ENCODE measurements at regions not wholly inside any gene's neighbourhood (a gene's known extent, or its start where the extent isn't known, plus 50 kb on each side); places are given as distances from the start of the nearest gene placed in this dataset.

DNA sequence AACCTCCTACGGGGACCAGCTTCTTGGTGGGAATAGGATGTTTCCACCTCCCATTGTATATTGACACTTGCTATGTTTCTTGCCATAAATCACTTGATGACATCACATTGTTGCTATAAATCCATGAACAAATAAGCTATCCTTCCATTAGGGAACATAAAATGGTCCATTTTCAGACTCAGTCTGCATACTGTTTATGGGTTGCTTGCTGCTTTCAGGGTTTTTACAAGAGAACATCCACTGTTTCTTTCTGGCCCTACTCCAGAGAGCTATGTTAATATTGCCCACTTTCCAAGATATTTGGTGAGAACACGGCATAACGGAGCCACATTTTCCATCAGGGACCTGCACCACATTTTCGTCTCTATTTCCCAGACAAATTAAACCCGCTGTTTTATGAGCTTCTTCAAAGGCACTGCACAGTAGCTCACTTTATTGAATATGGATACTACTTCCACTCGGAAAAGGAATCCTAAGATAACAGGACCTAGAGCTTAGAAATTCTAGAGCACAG, 800.2 kb downstream of the KCNJ2 start:
- Histone ChIP-seq H3K9me3 (no peaks in the 10 kb centered on the region), H3K4me3 (no peak overlapping the region), H3K36me3 (no peaks in the 10 kb centered on the region), H3K27ac (no peak overlapping the region), H3K4me1 (no peaks in the 10 kb centered on the region), H3K27me3 (no peaks in the 10 kb centered on the region)
- TF ChIP-seq, protein P1, sequence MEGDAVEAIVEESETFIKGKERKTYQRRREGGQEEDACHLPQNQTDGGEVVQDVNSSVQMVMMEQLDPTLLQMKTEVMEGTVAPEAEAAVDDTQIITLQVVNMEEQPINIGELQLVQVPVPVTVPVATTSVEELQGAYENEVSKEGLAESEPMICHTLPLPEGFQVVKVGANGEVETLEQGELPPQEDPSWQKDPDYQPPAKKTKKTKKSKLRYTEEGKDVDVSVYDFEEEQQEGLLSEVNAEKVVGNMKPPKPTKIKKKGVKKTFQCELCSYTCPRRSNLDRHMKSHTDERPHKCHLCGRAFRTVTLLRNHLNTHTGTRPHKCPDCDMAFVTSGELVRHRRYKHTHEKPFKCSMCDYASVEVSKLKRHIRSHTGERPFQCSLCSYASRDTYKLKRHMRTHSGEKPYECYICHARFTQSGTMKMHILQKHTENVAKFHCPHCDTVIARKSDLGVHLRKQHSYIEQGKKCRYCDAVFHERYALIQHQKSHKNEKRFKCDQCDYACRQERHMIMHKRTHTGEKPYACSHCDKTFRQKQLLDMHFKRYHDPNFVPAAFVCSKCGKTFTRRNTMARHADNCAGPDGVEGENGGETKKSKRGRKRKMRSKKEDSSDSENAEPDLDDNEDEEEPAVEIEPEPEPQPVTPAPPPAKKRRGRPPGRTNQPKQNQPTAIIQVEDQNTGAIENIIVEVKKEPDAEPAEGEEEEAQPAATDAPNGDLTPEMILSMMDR (IDR thresholded peaks at IDR 0.05): no peak
- no peak for TF ChIP-seq POLR2A (IDR thresholded peaks at IDR 0.05)
- DNase-seq: no peak

DNA sequence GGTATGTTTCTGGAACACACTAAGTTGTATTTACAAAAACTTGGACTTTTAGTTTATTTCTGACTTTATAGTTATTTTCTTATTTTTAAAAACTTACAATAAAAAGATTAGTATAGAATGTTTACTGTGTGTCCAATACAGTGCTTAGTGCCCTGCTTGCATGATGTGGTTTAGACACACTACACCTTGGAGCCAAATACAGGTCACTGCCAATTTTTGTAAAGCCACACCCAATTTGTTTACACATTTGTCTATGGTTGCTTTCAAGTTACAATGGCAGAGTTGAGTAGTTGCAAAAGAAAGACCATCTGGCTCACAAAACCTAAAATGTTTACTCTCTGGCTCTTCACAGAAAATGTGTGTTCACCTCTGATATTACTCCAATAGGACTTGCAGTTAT, 807.1 kb downstream of the KCNJ2 start:
- Histone ChIP-seq H3K27me3 (no peaks in the 10 kb centered on the region), H3K4me3 (no peak overlapping the region), H3K36me3 (no peaks in the 10 kb centered on the region), H3K27ac (no peak overlapping the region), H3K9me3 (no peaks in the 10 kb centered on the region), H3K4me1 (no peaks in the 10 kb centered on the region)
- TF ChIP-seq, protein P1 (IDR thresholded peaks at IDR 0.05): no peak
- no peak for TF ChIP-seq POLR2A (IDR thresholded peaks at IDR 0.05)
- no peak for DNase-seq

DNA sequence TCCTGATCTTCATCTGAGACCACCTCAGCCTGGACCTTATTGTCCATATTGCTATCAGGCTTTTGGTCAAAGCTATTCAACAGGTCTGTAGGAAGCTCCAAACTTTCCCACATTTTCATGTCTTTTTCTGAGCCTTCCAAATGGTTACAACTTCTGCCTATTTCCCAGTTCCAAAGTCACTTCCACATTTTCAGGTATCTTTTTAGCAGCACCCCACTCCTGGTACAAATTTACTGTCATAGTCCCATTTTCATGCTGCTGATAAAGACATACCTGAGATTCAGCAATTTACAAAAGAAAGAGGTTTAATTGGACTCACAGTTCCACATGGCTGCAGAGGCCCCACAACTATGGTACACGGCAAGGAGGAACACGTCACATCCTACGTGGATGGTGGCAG, 815.5 kb downstream of the KCNJ2 start:
- no peak for DNase-seq
- no peak overlapping the region for H3K27ac ChIP-seq
- no peaks in the 10 kb centered on the region for H3K27me3 ChIP-seq
- H3K36me3 ChIP-seq: no peaks in the 10 kb centered on the region
- TF ChIP-seq POLR2A (IDR thresholded peaks at IDR 0.05): no peak
- TF ChIP-seq, protein P1 (IDR thresholded peaks at IDR 0.05): no peak
- H3K4me3 ChIP-seq: no peak overlapping the region
- H3K9me3 ChIP-seq: peaks cover 0 to 10% (median 0%) of the 10 kb centered on the region in 4 donors
- H3K4me1 ChIP-seq: no peaks in the 10 kb centered on the region

DNA sequence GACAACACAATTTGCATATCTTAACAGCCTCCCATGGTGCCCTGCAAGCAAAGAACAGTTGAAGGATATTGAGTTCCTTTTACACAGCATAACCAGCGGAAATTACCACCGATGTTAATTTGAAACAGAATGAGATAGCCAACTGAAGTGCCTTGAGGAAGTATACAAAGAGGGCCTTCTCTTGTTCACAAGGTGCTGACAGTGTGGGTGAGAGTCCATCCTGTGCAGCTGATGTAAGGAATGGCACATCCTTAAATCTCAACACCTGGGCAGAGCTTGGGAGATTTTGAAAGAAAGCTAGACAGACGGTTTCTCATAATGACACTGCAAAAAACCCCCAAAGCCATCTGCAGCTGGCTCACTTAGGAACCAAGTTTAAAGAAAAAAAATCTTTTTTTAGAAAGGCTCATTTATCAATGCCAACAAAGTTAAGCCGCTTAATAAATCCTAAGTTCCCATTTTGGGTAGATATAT, 818.6 kb downstream of the KCNJ2 start:
- Histone ChIP-seq H3K27ac (no peak overlapping the region), H3K4me3 (no peak overlapping the region), H3K4me1 (no peaks in the 10 kb centered on the region), H3K9me3 (peaks cover 0 to 10% (median 0%) of the 10 kb centered on the region in 4 donors), H3K36me3 (no peaks in the 10 kb centered on the region), H3K27me3 (no peaks in the 10 kb centered on the region)
- no peak for TF ChIP-seq POLR2A (IDR thresholded peaks at IDR 0.05)
- TF ChIP-seq, protein P1 (IDR thresholded peaks at IDR 0.05): no peak
- no peak for DNase-seq

DNA sequence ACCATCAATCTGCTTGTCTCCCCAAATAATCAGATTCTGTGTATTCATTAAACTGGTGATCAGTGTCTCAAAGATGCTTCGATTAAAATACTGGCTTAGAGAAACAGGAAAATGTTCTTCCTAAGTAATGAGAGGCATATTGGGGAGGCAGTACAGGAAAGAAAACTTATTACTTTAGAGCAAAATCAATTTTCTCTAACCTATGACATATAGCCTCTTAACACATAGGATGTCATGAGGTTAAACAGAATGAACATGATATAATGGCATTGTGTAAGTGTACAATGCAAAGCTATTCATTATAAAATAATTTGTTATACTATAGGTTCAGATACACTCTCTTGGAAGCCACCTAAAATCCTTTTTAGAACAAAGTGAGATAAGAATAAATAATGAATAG, 819.3 kb downstream of the KCNJ2 start:
- Histone ChIP-seq H3K27ac (no peak overlapping the region), H3K36me3 (no peaks in the 10 kb centered on the region), H3K9me3 (peaks cover 0 to 10% (median 0%) of the 10 kb centered on the region in 4 donors), H3K27me3 (no peaks in the 10 kb centered on the region), H3K4me3 (no peak overlapping the region), H3K4me1 (no peaks in the 10 kb centered on the region)
- DNase-seq: no peak
- TF ChIP-seq, protein P1 (IDR thresholded peaks at IDR 0.05): no peak
- no peak for TF ChIP-seq POLR2A (IDR thresholded peaks at IDR 0.05)

DNA sequence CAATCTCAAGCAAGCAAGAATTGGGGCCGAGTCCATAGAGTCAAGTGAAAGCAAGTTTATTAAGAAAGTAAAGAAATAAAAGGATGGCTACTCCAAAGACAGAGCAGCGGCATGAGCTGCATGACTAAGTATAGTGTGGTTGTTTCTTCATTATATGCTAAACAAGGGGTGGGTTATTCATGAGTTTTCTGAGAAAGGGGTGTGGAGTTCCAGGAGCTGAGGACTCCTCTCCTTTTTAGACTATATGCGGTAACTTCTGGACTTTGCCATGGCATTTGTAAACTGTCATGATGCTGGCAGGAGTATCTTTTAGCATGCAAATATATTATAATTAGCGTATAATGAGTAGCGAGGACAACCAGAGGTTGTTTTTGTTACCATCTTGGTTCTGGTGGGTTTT, 819.9 kb downstream of the KCNJ2 start:
- Histone ChIP-seq H3K27me3 (no peaks in the 10 kb centered on the region), H3K4me3 (no peak overlapping the region), H3K9me3 (peaks cover 0 to 6% (median 0%) of the 10 kb centered on the region in 4 donors), H3K36me3 (no peaks in the 10 kb centered on the region), H3K4me1 (no peaks in the 10 kb centered on the region), H3K27ac (no peak overlapping the region)
- TF ChIP-seq, protein P1 (IDR thresholded peaks at IDR 0.05): no peak
- TF ChIP-seq POLR2A (IDR thresholded peaks at IDR 0.05): no peak
- no peak for DNase-seq

Data from Peyer's patch (tissue), 4 donors.